GM18519 (cell line): ENCODE measurements at regions not wholly inside any gene's neighbourhood (a gene's known extent, or its start where the extent isn't known, plus 50 kb on each side); places are given as distances from the start of the nearest gene placed in this dataset.

Experiments
- ATAC-seq: cut with Tn5 transposase; IDR thresholded peaks from one replicate; pipeline ENCODE4 v1.9.1; 2021; ENCODE audit warnings: mild to moderate bottlenecking, moderate library complexity; ENCODE audit not compliant: unreplicated experiment, low FRiP score

- ATAC-seq, result no peak
These were observed 309.4 kb downstream of the UTRN start for GRCh38 chr6:144594585-144594984.

DNA sequence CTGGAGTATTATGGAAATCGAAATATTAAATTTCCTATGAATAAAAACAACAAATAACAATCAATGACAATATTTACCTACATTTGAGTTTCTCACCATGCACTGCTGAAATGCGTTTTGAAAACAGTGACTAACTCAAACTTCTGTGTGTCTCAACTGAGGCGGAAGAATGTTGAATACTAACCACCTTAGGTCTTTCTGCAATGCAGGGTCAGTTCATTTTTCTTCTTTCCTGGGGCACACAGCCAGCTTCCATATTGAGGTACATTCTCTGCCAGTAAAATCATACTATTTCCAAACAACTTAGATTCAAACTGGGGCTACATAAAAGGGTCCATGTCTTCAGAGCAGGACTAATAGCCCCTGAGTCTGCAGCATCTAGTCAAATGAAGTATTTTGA lies 310.1 kb downstream of the UTRN start:
- no peak for ATAC-seq

DNA sequence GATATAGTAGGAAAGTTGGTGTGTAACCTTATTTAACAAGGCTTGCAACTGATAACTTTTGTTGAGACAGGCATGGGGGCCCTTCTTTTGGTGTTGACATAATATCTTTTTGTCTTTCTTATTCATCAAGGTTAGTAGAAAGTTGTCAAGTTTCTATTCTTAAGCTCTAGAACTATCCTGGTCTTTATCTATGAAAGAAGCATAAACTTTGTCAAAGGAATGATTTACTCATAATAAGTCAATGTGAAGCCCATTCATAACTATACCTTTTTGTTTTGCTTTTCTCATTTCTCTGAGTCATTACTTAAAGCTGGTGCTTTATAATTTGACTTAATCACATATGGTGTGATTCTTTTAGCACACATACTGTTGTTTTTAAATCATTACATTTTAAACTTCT lies 312.4 kb downstream of the UTRN start:
- ATAC-seq, result no peak

DNA sequence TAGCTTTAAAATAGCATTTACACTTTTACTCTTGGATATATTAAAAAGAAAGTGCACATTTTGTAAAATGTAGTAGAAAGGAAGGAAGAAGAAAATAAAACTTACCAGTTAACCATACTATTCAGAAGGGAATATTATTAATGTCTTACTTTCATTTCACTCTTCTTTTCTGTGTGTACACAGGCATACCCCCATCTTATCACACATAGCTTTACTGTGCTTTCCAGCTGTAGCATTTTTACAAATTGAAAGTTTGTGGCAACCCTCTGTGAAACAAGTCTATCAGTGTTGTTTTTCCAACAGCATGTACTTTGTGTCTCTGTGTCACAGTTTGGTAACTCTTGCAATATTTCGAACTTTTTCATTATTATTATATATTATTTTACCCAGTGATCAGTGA lies 314.5 kb downstream of the UTRN start:
- no peak for ATAC-seq

DNA sequence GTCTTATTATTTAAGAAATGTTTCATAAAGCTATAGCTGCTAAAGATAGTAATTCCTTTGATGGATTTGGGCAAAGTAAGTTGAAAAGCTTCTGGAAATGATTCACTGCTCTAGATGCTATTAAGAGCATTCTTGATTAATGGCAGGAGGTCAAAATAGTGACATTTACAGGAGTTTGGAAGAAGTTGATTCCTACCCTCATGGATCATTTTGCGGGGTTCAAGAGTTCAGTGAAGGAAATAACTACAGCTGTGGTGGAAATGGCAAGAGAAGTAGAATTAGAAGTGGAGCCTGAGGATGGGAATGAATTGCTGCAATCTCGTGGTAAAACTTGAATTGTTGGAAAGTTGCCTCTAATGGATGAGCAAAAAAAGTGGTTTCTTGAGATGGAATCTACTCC lies 316.1 kb downstream of the UTRN start:
- ATAC-seq, result no peak

DNA sequence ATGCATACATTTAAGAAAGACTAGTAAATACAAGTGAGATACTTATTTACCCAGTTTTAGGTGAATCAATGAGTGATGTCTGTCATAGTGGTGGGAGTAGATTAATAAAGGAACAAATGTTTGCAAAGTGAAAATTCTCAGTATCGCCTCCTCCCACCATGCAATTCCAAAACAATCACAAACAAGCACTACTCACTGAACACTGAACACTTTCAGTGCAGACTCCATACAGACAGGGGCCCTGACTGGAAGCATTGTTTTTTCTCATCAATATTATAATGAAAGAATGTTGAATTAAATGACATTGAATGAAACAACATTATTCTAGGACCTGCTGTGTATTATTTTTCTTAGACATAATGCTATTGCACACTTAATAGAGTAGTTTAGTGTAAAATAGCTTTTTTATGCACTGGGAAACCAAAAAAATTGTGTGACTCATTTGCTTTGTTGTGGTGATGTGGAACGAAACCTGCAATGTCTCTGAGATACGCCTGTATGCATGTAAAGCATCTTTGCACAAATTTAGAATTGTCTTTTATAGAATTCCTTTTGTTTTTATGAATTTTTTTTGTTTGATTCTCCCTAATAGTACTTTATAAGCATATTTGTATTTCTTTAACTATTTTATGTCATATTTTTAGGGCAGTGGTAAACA lies 317.5 kb downstream of the UTRN start:
- ATAC-seq, result no peak

DNA sequence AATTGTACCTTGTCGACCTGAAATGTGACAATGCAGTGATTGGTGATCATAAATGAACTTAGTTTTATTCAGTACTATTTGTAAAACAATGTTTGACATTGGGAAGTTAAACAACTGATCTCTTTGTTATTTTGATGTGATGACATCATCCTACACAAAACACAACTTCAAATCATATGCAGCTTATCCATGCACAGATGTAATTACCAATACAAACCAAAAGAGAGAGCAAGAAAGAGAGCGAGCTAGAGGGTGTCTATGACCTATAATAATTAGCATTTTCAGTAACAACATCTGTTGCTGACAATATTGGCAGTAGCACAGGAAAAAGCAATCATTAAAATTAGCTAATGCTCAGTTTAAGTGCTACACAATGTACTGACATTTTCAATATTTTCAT lies 320.9 kb downstream of the UTRN start:
- no peak for ATAC-seq

DNA sequence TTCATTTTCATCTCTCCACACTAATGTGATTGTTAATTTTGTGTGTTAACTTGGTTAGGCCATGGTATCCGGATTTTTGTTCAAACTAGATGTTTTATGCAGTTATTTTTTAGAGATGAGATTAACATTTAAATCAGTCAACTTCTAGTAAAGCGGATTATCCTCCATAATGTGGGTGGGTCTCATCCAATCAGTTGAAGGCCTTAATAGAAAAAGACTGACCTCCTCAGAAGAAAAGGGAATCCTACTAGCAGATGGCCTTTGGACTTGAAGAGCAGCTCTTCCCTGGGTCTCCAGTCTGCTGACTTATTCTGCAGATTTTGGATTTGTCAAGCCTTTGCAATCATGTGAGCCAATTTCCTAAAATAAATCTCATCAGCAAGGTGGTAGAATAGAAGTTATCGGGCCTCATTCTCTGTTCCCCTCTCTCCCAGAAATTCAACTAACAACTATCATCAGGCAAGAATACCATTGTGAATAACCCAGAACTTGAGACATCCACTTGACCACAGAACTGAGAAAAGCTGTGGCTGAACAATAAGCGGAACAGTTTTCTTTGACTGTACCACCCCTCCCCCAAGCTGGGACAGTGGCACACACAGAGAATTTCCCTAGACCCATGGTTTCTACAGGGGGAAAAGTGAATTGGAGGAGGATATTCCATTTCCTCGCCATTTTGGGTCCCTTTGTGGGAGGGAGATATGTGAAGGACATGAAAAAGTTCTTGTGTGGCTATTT lies 323.0 kb downstream of the UTRN start:
- no peak for ATAC-seq

GRCh38 chr6:144612811-144613210 lies 327.7 kb downstream of the UTRN start:
- no peak for ATAC-seq

DNA sequence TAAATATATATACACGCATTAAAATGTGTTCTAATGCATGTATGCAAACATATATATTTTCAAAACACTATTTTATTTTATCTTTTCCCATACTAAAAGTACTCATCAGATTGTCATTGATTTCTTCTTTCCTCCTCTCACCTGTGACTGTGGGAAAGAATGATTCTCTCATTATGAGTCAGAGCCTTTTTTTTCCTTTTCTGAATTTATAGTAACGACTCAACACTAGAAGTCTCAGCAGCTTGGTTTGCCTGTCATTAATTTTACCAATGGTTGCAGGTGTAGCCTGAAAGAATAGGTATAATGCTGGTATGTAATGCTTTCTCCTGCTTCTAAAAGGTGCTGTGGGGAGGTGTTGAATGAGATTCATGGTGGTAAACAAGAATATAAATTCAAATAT lies 328.7 kb downstream of the UTRN start:
- ATAC-seq, result no peak

DNA sequence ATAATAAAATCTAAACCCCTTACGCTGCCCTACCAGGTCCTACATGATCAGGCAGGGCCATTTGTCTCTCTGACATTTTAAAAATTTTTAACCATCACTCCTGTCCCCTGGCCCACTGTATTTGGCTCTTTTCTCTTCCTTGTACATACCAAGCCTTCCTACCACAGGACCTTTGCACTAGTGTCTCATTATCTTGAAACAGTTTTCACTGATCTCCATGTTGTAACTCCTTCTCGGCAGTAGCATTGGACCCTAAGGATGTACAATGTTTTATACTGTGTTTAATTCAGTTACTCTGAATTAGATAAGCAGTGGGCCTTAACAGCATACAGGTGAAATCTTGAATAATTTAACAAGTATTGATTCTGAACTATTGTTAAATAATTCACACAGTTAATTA lies 330.7 kb downstream of the UTRN start:
- ATAC-seq, result no peak

DNA sequence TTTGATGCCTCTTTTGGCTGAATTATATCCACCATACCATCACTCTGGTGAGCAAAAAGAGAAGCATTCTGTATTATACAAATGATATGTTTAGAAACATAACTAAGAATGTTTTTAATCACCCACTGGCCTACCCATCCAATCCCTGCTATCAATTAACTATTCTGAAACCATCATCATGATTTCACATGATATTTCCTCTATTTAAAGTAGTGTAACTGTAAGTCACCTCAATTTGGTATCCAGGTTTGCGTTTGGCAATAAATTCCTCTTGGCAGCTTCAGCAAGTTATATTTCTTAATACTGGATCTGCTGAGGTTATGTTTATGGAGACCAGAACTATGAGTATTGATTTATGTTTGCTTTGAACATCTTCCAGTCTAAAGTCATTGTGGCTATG lies 332.1 kb downstream of the UTRN start:
- ATAC-seq, result no peak

- ATAC-seq, result no peak
These were observed 332.6 kb downstream of the UTRN start for GRCh38 chr6:144617708-144618107.

- ATAC-seq, result no peak
These were observed 334.8 kb downstream of the UTRN start for GRCh38 chr6:144619966-144620365.

- ATAC-seq, result no peak
These were observed 336.2 kb downstream of the UTRN start for GRCh38 chr6:144621332-144621731.

- ATAC-seq, result no peak
These were observed 339.1 kb downstream of the UTRN start for GRCh38 chr6:144624246-144624645.

- no peak for ATAC-seq
These were observed 339.6 kb downstream of the UTRN start for GRCh38 chr6:144624716-144625115.

GRCh38 chr6:144630857-144631256 lies 345.7 kb downstream of the UTRN start:
- ATAC-seq, result no peak

DNA sequence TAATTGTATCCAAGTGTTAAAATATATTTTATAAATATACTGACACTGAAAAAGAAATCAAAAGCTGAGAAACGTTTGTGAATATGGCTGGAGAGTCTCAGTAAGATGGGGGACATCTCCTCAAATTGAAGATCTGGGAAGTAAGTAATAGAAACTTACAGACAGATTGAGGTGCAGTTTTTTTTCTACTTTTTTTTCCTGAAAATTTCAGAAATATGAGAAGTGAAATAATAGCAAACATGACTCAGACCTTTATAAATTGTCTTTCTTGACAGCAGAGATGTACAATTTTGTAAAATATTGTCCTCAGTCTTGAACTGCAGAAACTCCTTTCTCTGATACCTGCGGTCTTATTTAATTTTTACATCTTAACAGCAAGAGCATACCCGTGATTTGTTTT lies 347.1 kb downstream of the UTRN start:
- ATAC-seq, result no peak

DNA sequence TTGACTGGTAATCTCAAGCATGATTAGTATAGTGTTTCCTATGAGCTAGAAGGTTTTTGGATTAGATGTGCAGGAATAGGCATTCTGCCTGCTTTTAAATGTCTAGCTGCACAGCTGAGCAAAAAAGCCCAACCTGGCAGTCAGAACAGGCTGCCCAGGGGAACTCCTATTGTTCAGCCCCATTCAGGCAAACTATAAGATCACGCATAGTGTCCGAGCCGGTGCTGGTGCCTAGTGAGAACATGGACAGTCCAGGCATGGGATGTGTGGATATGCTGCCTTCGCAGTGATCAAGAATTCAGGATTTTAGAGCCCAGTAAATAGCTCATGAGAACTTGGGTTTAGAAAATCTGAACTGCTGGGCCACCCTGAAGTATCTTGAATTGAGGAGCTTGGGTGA lies 348.8 kb downstream of the UTRN start:
- ATAC-seq, result no peak

DNA sequence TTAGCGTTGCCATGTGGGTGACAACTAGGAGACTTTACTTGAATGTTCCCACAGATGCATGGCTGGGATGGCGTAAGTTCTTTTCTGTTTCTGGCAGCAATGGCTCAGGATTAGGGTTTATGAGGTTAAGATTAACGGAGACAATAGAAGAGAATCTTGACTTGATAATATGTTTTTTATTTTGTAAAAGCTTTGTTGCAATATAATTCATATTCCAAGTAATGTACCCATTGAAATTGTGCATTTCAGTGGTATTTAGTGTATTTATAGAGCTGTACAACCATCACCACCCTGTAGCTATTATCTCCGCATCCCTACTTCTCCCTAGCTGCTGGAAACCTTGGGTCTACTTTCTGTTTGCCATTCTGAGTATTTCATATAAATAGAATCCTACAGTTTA lies 349.2 kb downstream of the UTRN start:
- no peak for ATAC-seq

- ATAC-seq, result no peak
These were observed 349.9 kb downstream of the UTRN start for GRCh38 chr6:144635051-144635450.
